SKM-1 treated with dmso at 0.1 percent for 144 hours (cell line): ENCODE measurements at regions not wholly inside any gene's neighbourhood (a gene's known extent, or its start where the extent isn't known, plus 50 kb on each side); places are given as distances from the start of the nearest gene placed in this dataset.
A peak's percentile ranks its signal among the peaks of the same experiment; 100 is the strongest.

ENCODE experiments used
- DNase-seq: peaks from one replicate; lab custom pipeline; 2025; ENCODE audit not compliant: unreplicated experiment; lab: John Stamatoyannopoulos, UW

- DNase-seq = no peak
Observed at GRCh38 chr17:56648321-56648720, 54.8 kb downstream of the NOG start.

DNA sequence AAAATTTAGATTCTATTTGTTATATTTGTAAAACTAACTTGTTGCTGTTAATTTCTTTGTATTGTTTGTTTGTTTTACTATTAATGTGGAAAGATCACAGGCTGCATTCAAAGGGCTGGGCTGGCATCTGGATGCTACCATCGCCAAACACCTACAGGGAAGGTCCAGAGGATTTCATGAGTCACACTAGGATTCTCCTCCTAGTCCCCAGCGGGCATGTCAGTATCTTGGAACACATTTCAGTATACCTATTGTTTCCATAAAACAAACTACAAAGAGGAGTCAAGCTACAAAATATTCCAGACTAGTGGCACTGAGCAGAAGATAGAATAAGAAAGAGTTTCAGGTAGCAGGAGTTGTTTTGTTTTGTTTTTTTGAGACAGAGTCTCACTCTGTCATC is 55.3 kb downstream of the NOG start:
- no peak for DNase-seq

DNA sequence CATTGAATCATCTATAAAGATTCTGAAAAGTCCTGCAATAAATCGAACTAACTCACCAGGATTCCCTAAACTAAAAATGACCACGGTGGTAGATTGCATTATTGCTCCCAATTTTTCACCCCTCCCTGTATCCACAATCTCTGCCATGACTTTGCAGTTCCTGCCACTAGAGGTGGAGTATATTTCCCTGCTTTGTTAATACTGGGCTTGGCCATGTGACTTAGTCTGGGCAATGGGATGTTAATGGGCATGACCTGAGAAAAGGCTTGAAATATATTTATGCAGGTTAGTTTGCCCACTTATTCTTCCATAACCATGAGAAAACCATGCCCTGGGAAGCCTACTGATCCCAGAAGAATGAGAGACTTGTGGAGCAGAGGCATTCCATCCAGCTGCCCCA is 59.1 kb downstream of the NOG start:
- no peak for DNase-seq

DNA sequence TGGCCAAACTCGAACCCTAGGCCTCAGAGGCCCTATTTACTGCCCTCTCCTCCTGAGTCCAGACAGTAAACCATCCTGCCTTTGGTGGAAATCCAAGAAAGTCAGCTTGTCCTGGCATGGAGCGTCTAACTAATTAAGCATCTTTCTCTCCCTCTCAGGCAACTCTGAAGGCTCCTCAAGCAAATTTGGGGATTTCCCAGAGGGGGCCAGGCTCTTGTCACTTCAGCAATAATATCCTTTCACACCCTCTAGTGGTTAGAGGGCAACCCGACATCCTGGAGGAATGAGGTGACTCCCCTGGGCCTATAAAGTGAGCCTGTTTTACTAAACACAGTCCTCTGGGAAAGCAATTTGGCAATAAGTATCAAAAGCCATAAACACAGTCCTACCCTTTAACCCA is 60.4 kb downstream of the NOG start:
- DNase-seq = peak; percentile 32

- DNase-seq = no peak
Observed at GRCh38 chr17:56656701-56657327, 63.3 kb downstream of the NOG start.

GRCh38 chr17:56658648-56659047 is 65.1 kb downstream of the NOG start:
- DNase-seq = no peak

DNA sequence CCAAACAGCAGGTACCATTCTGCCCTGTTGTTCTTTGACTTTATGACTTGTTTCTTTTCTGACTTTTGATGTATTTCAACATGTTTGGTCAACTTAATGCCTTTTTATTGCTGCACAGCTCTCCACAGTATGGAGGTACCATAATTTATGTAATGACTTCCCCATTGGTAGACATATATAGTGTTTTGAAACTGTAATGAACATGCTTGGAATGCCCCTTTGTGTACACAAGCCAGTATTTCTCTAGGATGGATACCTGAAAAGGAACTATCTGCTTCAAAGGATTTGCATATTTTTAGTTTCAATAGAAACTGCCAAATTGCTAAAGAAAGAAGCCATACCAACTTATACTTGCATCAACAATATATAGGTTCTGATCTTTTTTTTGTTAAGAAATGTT is 66.1 kb downstream of the NOG start:
- DNase-seq = no peak

GRCh38 chr17:56661906-56662305 is 68.4 kb downstream of the NOG start:
- DNase-seq = no peak

DNA sequence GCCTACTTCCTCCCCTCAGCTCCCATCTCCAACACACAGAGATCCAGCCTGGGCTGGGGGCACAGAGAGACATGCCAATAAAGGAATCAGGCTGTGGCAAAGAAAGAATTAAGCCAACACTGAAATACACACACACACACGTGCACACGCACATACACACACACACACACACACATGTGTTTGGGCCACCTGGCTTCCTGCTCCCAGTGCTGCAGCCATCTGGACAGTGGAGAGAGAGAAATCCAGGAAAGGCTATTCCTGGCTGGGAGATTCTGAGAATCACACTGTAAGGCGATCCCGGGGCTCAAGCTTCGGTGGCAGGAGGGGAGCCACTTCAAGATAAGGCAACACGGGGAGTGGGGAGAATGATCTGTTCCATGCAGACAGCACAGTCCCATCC is 72.4 kb downstream of the NOG start:
- DNase-seq = no peak

GRCh38 chr17:56667925-56668458 is 74.5 kb downstream of the NOG start:
- no peak for DNase-seq

GRCh38 chr17:56672195-56672594 is 78.7 kb downstream of the NOG start:
- no peak for DNase-seq

DNA sequence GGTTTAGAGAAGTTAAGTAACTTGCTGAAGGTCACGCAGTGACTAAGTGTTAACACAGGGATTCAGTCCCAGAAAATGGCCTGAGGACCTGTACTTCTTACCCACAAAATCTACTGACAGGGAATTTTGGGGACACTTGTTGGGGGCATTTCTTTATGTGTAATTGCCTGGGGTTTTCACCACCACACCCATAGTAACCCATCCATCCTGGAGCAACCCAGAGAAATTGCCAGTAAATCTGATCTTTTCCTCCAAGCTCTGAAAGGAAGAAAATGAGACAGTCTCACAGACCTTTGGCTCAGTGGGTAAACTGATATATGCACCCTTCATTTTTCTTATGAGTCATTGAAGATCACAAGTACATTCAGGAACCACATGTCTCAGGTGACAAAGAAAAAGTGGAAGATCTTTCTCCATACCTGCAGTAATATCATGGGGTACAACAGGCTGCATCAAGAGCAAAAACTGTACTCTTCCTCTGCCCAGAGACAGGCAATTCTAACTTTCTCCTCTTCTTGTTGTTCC is 81.0 kb downstream of the NOG start:
- DNase-seq = no peak

- no peak for DNase-seq
Observed at GRCh38 chr17:56675876-56676660, 82.6 kb downstream of the NOG start.

GRCh38 chr17:56676810-56677209 is 83.3 kb downstream of the NOG start:
- no peak for DNase-seq

- no peak for DNase-seq
Observed at GRCh38 chr17:56678249-56679114, 85.0 kb downstream of the NOG start.

DNA sequence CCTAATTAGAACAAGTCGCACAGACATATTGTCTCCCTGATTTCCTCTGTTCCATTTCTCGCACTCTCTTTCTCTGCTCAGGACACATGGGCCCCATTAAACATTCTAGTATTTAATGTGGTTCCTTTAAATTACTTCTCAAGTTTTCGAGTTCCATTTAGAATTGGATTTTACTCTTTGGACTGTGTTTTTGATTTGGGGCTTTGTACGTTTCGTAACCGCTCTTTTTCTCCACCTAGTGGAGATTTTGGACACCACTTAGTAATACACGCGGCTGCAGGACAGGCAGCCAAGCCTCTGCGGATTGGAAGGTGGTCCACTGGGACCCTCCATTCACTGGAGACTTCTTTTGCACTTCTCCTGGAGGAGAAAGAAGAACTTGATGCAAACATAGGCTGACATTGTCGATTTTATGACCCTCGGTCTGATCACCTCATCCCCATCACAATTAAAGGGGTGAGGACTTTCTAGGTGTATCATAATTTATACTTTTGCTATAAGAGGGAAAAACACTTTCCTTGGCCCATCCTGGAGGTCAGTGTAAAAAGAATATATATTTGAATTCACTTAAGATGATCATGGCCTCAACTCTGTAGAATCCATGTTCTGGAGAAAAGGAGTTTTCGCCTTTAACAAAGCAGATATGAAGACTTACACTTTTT is 85.7 kb downstream of the NOG start:
- no peak for DNase-seq

- no peak for DNase-seq
Observed at GRCh38 chr17:56679777-56680422, 86.4 kb downstream of the NOG start.

DNA sequence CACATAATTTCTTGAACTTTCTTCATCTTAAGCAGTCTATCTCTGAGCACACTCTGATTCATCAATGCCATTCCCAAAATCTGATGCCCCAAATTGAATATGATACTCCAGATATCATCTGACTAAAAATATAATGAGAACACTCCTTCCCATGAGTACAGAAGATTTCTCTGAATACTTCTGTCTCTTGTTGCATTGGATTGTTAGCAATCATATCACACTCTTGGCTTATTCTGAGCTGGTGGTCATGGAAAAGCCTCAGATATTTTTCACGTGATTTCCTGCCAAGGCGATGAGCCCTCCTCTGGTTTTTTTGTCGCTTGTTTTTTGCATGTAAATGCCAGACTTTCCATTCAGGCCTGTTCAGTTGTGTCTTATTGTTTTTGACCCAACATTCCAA is 87.2 kb downstream of the NOG start:
- DNase-seq = no peak

- DNase-seq = peak; percentile 54
Observed at GRCh38 chr17:56681561-56682266, 88.2 kb downstream of the NOG start.

DNA sequence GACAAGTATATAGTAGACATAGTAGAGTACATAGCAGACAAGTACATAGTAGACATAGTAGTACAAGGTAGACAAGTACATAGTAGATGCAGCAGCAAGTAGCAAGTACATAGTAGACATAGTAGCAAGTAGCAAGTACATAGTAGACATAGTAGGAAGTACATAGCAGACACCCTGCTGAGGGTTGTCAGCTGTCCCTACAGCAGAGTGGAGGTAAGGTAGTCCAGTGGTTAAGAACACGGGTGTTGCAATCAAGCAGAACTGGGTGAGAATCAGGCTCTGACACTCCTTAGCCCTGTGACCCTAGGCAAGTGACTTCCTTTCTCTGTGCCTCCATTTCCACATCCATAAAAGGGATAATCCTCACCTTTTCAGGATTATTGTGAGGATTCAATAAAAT is 94.7 kb downstream of the NOG start:
- DNase-seq = no peak
